ENCODE measurements at regions not wholly inside any gene's neighbourhood (a gene's known extent, or its start where the extent isn't known, plus 50 kb on each side); places are given as distances from the start of the nearest gene placed in this dataset.

DNA sequence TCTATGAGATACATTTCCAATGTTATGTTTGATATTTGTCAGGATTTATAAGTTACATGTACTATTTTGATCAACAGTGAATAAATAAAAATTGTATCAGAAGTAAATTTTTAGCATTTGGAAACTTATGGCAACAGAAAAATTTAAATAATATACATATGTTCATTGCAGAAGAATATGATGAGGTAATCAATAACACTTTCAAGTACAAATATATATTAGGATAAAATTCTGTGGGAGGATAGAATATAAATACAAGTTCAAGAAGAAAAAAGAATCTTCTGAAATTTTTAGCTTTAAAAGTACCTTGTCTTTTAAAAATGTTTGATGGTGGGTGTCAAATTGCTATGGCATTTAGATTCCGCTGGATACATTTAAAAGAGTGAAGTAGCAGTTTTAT is 102.8 kb upstream of the MUCL1 start:
- TF ChIP-seq CTCF (IDR thresholded peaks at IDR 0.05) (no peak), POLR2A (IDR thresholded peaks at IDR 0.05) (no peak)
